Panc1 (cell line): ENCODE measurements at regions not wholly inside any gene's neighbourhood (a gene's known extent, or its start where the extent isn't known, plus 50 kb on each side); places are given as distances from the start of the nearest gene placed in this dataset.
"Not testable (repeated sequence)": the region's sequence is repeated elsewhere in the genome, so short reads cannot be mapped to it uniquely, and the experiment has no call there.

Experiments
- ATAC-seq: fragments of 200-7000 bp; cut with Tn5 transposase; 2 replicates; pipeline ENCODE4 v1.9.1; 2020; ENCODE audit warnings: mild to moderate bottlenecking, moderate library complexity
- BruUV-seq: library from RNA; stranded (reverse); fragments of 400-500 nt; replicated peaks from 2 replicates; lab custom pipeline; 2021; lab: Mats Ljungman, UMichigan
- CTCF ChIA-PET: fragments of 300-600 bp; sonication (Branson Sonifier 250); formaldehyde crosslinking; loops from one replicate; lab custom pipeline; 2022; ENCODE audit warnings: antibody characterized with exemption; lab: Charles Lee
- POLR2A ChIA-PET: fragments of 300-600 bp; sonication (Branson Sonifier 250); formaldehyde crosslinking; loops from one replicate; lab custom pipeline; 2022; ENCODE audit warnings: antibody characterized with exemption; lab: Charles Lee
- DNase-seq: peaks from one replicate; pipeline ENCODE4 v3.0.0-alpha.2; 2010; ENCODE audit warnings: low read depth, low spot score
- H3K27ac ChIP-seq: 2 replicates; pipeline ENCODE4 v1.5.1; 2011; ENCODE audit warnings: mild to moderate bottlenecking, low read length, inconsistent platforms
- H3K27me3 ChIP-seq: fragments of 200-500 bp; sonication (Bioruptor generic); 2 replicates; pipeline ENCODE4 v1.6.0; 2014; ENCODE audit warnings: low read length, inconsistent platforms; ENCODE audit not compliant: control insufficient read depth, insufficient read depth
- H3K36me3 ChIP-seq: fragments of 200-500 bp; sonication (Bioruptor generic); 2 replicates; pipeline ENCODE4 v1.5.1; 2014; ENCODE audit warnings: inconsistent platforms, mild to moderate bottlenecking, low read length, moderate library complexity; ENCODE audit not compliant: control insufficient read depth, insufficient read depth
- H3K4me1 ChIP-seq: 2 replicates; pipeline ENCODE4 v1.5.1; 2011; ENCODE audit warnings: inconsistent platforms, mild to moderate bottlenecking, low read length, moderate library complexity; ENCODE audit not compliant: control insufficient read depth, insufficient read depth
- H3K4me3 ChIP-seq, 2 experiments: 2 replicates each; pipeline ENCODE4 v1.5.1; 2011 to 2012; ENCODE audit warnings: low read depth in 2 of 2, low read length in 2 of 2, mild to moderate bottlenecking in 2 of 2, inconsistent platforms in 1 of 2, moderate library complexity in 1 of 2
- H3K9me3 ChIP-seq: fragments of 200-500 bp; sonication (Bioruptor generic); 2 replicates; pipeline ENCODE4 v1.5.1; 2014; ENCODE audit warnings: low read depth, mild to moderate bottlenecking, inconsistent platforms, low read length, moderate library complexity; ENCODE audit not compliant: control insufficient read depth, insufficient read depth
- CTCF ChIP-seq: fragments of 450-650 bp; IDR thresholded peaks from 2 replicates; pipeline ENCODE4 v1.5.1; 2017; ENCODE audit warnings: mild to moderate bottlenecking
- POLR2AphosphoS5 ChIP-seq: IDR thresholded peaks from 2 replicates; pipeline ENCODE4 v1.6.1; 2012; ENCODE audit warnings: mild to moderate bottlenecking, low read depth, low read length, moderate library complexity
- REST ChIP-seq, 2 experiments: IDR thresholded peaks; 2 replicates each; pipeline ENCODE4 v1.6.1; 2011 to 2012; ENCODE audit warnings: low read depth in 2 of 2, control low read depth in 1 of 2, low read length in 1 of 2, mild to moderate bottlenecking in 1 of 2, moderate library complexity in 1 of 2; ENCODE audit not compliant: insufficient read depth in 1 of 2
- SIN3A ChIP-seq: IDR thresholded peaks from 2 replicates; pipeline ENCODE4 v1.6.1; 2012; ENCODE audit warnings: low read depth, mild to moderate bottlenecking, low read length, moderate library complexity, borderline replicate concordance; ENCODE audit not compliant: insufficient read depth
- TCF7L2 ChIP-seq: IDR thresholded peaks from 2 replicates; pipeline ENCODE4 v1.6.1; 2011; ENCODE audit warnings: mild to moderate bottlenecking, low read depth, low read length, inconsistent platforms
- in situ Hi-C: cut with HindIII; loops from 2 replicates; pipeline ENCODE4 v1.10.0; 2016; ENCODE audit warnings: low sequenced_read_pairs, low pct_unique_long_range_greater_than_20kb
- intact Hi-C: fragments of 100-400 bp; cut with micrococcal nuclease; formaldehyde crosslinking; loops from one replicate; pipeline ENCODE4 v1.10.0; 2022; ENCODE audit not compliant: unreplicated experiment

GRCh38 chr13:83449668-83450395 lies 432.4 kb downstream of the SLITRK1 start:
- ATAC-seq = peak; percentile 74
- POLR2A ChIA-PET = interaction anchor here (0.6 to 0.7 kb wide), 2 partner anchors 38 to 125 kb away, joined by 3 to 6 read pairs; no protein-coding TSS in a partner anchor
- in situ Hi-C loops = no loop called here
- TF ChIP-seq REST (IDR thresholded peaks at IDR 0.05; ENCODE audit: insufficient read depth in 1 of 2, low read depth in 2 of 2, low read length in 1 of 2) = no peak
- H3K4me1 ChIP-seq = no peaks in the 10 kb centered on the region
- CTCF ChIA-PET = no interaction called here
- H3K9me3 ChIP-seq = no peaks in the 10 kb centered on the region
- intact Hi-C loops = no loop called here
- peak; percentile 13 for DNase-seq
- peak overlapping the region; percentile 1; the same call in 1 of the 2 replicates for H3K27ac ChIP-seq
- BruUV-seq = no TSS peak
- no peaks in the 10 kb centered on the region for H3K27me3 ChIP-seq
- H3K4me3 ChIP-seq = no peak overlapping the region
- H3K36me3 ChIP-seq = no peaks in the 10 kb centered on the region

- intact Hi-C loops = no loop called here
- ATAC-seq = no peak
- Histone ChIP-seq H3K36me3 (no peaks in the 10 kb centered on the region), H3K27ac (no peak overlapping the region), H3K27me3 (no peaks in the 10 kb centered on the region), H3K4me3 (no peak overlapping the region), H3K4me1 (no peaks in the 10 kb centered on the region), H3K9me3 (no peaks in the 10 kb centered on the region)
- in situ Hi-C loops = no loop called here
- POLR2A ChIA-PET = no interaction called here
- TF ChIP-seq TCF7L2 = no peak
- no peak for TF ChIP-seq SIN3A
- no peak for TF ChIP-seq CTCF
- TF ChIP-seq POLR2AphosphoS5 = no peak
- TF ChIP-seq REST (IDR thresholded peaks at IDR 0.05; ENCODE audit: insufficient read depth in 1 of 2, low read depth in 2 of 2, low read length in 1 of 2) = no peak
- no TSS peak for BruUV-seq
- CTCF ChIA-PET = no interaction called here
- DNase-seq = no peak
These were observed 441.8 kb downstream of the SLITRK1 start for GRCh38 chr13:83440465-83440864.

- BruUV-seq, intact Hi-C loops, H3K4me3 ChIP-seq, DNase-seq, H3K27me3 ChIP-seq, CTCF ChIA-PET, H3K9me3 ChIP-seq, H3K4me1 ChIP-seq, ATAC-seq, H3K27ac ChIP-seq, POLR2A ChIA-PET, in situ Hi-C loops, H3K36me3 ChIP-seq: not testable (repeated sequence)
These were observed 442.8 kb downstream of the SLITRK1 start for GRCh38 chr13:83439464-83439863.
